Suprapubic skin (tissue), 3 donors: ENCODE measurements at regions not wholly inside any gene's neighbourhood (a gene's known extent, or its start where the extent isn't known, plus 50 kb on each side); places are given as distances from the start of the nearest gene placed in this dataset.

ENCODE experiments used
- EP300 ChIP-seq: sonication (generic); formaldehyde crosslinking; IDR thresholded peaks from one replicate; pipeline ENCODE4 v1.6.1; 2017; ENCODE audit warnings: antibody characterized with exemption
- POLR2A ChIP-seq, 2 donors: fragments of 450-650 bp; IDR thresholded peaks; one replicate each; pipeline ENCODE4 v1.6.1; 2017; ENCODE audit warnings: antibody characterized with exemption in 2 of 2, mild to moderate bottlenecking in 2 of 2, moderate library complexity in 2 of 2
- TF ChIP-seq, protein P1 (sequence below), 2 donors: fragments of 200-600 bp in 1 of 2; fragments of 450-650 bp in 1 of 2; sonication (generic) in 1 of 2; IDR thresholded peaks; one replicate each; pipeline ENCODE4 v1.5.1; 2016 to 2019; ENCODE audit warnings: antibody characterized with exemption in 2 of 2, mild to moderate bottlenecking in 1 of 2, moderate library complexity in 1 of 2

- TF ChIP-seq POLR2A (IDR thresholded peaks at IDR 0.05): no peak
- TF ChIP-seq, protein P1, sequence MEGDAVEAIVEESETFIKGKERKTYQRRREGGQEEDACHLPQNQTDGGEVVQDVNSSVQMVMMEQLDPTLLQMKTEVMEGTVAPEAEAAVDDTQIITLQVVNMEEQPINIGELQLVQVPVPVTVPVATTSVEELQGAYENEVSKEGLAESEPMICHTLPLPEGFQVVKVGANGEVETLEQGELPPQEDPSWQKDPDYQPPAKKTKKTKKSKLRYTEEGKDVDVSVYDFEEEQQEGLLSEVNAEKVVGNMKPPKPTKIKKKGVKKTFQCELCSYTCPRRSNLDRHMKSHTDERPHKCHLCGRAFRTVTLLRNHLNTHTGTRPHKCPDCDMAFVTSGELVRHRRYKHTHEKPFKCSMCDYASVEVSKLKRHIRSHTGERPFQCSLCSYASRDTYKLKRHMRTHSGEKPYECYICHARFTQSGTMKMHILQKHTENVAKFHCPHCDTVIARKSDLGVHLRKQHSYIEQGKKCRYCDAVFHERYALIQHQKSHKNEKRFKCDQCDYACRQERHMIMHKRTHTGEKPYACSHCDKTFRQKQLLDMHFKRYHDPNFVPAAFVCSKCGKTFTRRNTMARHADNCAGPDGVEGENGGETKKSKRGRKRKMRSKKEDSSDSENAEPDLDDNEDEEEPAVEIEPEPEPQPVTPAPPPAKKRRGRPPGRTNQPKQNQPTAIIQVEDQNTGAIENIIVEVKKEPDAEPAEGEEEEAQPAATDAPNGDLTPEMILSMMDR (IDR thresholded peaks at IDR 0.05): no peak
- no peak for TF ChIP-seq EP300
Measured at GRCh38 chr20:60310560-60311349, 352.5 kb downstream of the CDH26 start.
